ENCODE measurements at regions not wholly inside any gene's neighbourhood (a gene's known extent, or its start where the extent isn't known, plus 50 kb on each side); places are given as distances from the start of the nearest gene placed in this dataset.

DNA sequence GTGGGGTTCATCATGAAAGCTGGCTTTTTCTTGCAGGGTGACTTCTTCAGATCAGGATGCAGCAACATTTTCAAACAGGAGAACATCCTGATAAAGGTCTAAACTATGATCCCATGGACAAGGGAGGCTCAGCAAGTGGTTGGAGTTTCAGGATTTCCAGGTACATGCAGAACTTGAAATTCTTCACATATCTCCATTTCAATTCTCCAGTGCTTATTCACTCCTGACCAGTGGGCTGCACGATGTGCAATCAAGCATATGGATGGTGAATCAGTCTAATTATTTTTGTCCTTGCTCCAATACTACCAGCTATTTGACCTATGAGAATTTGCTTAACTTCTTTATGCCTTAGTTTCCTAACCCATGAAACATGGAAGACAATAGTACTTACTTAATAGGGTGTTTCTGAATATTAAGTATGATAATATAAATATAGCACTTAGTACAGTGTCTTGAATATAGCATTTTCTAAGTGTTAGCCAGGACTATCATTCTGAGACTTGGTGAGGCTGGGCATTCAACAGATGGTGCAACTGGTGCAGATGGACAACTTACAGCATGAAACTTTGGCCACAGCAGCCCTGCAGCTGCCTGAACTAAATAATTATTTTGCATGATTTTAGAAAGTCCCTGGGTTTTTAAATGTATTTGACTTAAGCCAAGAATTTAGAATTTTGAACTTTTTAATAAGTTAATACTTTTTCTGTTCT lies 92.4 kb downstream of the HPGD start:
- no peak for TF ChIP-seq POLR2AphosphoS5 (IDR thresholded peaks at IDR 0.05)
- no peak for TF ChIP-seq EZH2 (IDR thresholded peaks at IDR 0.05; ENCODE audit: borderline replicate concordance, insufficient read depth, low read length, poor library complexity, severe bottlenecking)
- TF ChIP-seq CTCF (IDR thresholded peaks at IDR 0.05; ENCODE audit: poor library complexity, severe bottlenecking): no peak
- TF ChIP-seq, protein P1, sequence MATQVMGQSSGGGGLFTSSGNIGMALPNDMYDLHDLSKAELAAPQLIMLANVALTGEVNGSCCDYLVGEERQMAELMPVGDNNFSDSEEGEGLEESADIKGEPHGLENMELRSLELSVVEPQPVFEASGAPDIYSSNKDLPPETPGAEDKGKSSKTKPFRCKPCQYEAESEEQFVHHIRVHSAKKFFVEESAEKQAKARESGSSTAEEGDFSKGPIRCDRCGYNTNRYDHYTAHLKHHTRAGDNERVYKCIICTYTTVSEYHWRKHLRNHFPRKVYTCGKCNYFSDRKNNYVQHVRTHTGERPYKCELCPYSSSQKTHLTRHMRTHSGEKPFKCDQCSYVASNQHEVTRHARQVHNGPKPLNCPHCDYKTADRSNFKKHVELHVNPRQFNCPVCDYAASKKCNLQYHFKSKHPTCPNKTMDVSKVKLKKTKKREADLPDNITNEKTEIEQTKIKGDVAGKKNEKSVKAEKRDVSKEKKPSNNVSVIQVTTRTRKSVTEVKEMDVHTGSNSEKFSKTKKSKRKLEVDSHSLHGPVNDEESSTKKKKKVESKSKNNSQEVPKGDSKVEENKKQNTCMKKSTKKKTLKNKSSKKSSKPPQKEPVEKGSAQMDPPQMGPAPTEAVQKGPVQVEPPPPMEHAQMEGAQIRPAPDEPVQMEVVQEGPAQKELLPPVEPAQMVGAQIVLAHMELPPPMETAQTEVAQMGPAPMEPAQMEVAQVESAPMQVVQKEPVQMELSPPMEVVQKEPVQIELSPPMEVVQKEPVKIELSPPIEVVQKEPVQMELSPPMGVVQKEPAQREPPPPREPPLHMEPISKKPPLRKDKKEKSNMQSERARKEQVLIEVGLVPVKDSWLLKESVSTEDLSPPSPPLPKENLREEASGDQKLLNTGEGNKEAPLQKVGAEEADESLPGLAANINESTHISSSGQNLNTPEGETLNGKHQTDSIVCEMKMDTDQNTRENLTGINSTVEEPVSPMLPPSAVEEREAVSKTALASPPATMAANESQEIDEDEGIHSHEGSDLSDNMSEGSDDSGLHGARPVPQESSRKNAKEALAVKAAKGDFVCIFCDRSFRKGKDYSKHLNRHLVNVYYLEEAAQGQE (IDR thresholded peaks at IDR 0.05; ENCODE audit: borderline replicate concordance): no peak
- TF ChIP-seq MXI1 (conservative IDR thresholded peaks at IDR 0.05; ENCODE audit: poor library complexity, severe bottlenecking): no peak
- TF ChIP-seq RAD21 (conservative IDR thresholded peaks at IDR 0.05): no peak
- TF ChIP-seq TAF1 (IDR thresholded peaks at IDR 0.05; ENCODE audit: low read depth): no peak
- TF ChIP-seq SMC3 (conservative IDR thresholded peaks at IDR 0.05; ENCODE audit: poor library complexity): no peak
- TF ChIP-seq EP300 (conservative IDR thresholded peaks at IDR 0.05; ENCODE audit: poor library complexity, severe bottlenecking): no peak
- H3K36me3 ChIP-seq (ENCODE audit: insufficient read depth, low read length): no peaks in the 10 kb centered on the region
- no peaks in the 10 kb centered on the region for H3K9me2 ChIP-seq (ENCODE audit: insufficient read depth, low read length)
- H3K4me2 ChIP-seq (ENCODE audit: low read length): no peak overlapping the region
- no peak overlapping the region for H3K4me3 ChIP-seq (ENCODE audit: low read length)
- H3K9ac ChIP-seq (ENCODE audit: low read length): no peak overlapping the region
- no peaks in the 10 kb centered on the region for H3F3A ChIP-seq (ENCODE audit: insufficient read depth, low read length, poor library complexity, severe bottlenecking)
- H3K27me3 ChIP-seq (ENCODE audit: insufficient read depth, low read depth, low read length): no peaks in the 10 kb centered on the region
- H3K27ac ChIP-seq (ENCODE audit: low read length): no peak overlapping the region
- no peaks in the 10 kb centered on the region for H3K79me2 ChIP-seq (replicated peaks; ENCODE audit: insufficient read depth, low read length)
- no peaks in the 10 kb centered on the region for H4K20me1 ChIP-seq (ENCODE audit: insufficient read depth)
- no peaks in the 10 kb centered on the region for H3K9me3 ChIP-seq (ENCODE audit: low read length)
- H2AFZ ChIP-seq (ENCODE audit: low read depth, low read length): no peak overlapping the region

- TF ChIP-seq POLR2AphosphoS5 (IDR thresholded peaks at IDR 0.05): no peak
- TF ChIP-seq EZH2 (IDR thresholded peaks at IDR 0.05; ENCODE audit: borderline replicate concordance, insufficient read depth, low read length, poor library complexity, severe bottlenecking): no peak
- TF ChIP-seq CTCF (IDR thresholded peaks at IDR 0.05; ENCODE audit: poor library complexity, severe bottlenecking): no peak
- no peak for TF ChIP-seq EP300 (conservative IDR thresholded peaks at IDR 0.05; ENCODE audit: poor library complexity, severe bottlenecking)
- TF ChIP-seq SMC3 (conservative IDR thresholded peaks at IDR 0.05; ENCODE audit: poor library complexity): no peak
- TF ChIP-seq, protein P1 (IDR thresholded peaks at IDR 0.05; ENCODE audit: borderline replicate concordance): no peak
- TF ChIP-seq MXI1 (conservative IDR thresholded peaks at IDR 0.05; ENCODE audit: poor library complexity, severe bottlenecking): no peak
- no peak for TF ChIP-seq RAD21 (conservative IDR thresholded peaks at IDR 0.05)
- no peak for TF ChIP-seq TAF1 (IDR thresholded peaks at IDR 0.05; ENCODE audit: low read depth)
- no peaks in the 10 kb centered on the region for H3K36me3 ChIP-seq (ENCODE audit: insufficient read depth, low read length)
- H4K20me1 ChIP-seq (ENCODE audit: insufficient read depth): no peaks in the 10 kb centered on the region
- H3F3A ChIP-seq (ENCODE audit: insufficient read depth, low read length, poor library complexity, severe bottlenecking): no peaks in the 10 kb centered on the region
- H3K27ac ChIP-seq (ENCODE audit: low read length): no peak overlapping the region
- H3K4me3 ChIP-seq (ENCODE audit: low read length): no peak overlapping the region
- no peaks in the 10 kb centered on the region for H3K27me3 ChIP-seq (ENCODE audit: insufficient read depth, low read depth, low read length)
- no peaks in the 10 kb centered on the region for H3K79me2 ChIP-seq (replicated peaks; ENCODE audit: insufficient read depth, low read length)
- no peaks in the 10 kb centered on the region for H3K9me2 ChIP-seq (ENCODE audit: insufficient read depth, low read length)
- H2AFZ ChIP-seq (ENCODE audit: low read depth, low read length): no peak overlapping the region
- H3K9ac ChIP-seq (ENCODE audit: low read length): no peak overlapping the region
- H3K4me2 ChIP-seq (ENCODE audit: low read length): no peak overlapping the region
- H3K9me3 ChIP-seq (ENCODE audit: low read length): no peaks in the 10 kb centered on the region
Observed at GRCh38 chr4:174427571-174428140, 94.6 kb downstream of the HPGD start.
